Caco-2 (cell line): ENCODE measurements at regions not wholly inside any gene's neighbourhood (a gene's known extent, or its start where the extent isn't known, plus 50 kb on each side); places are given as distances from the start of the nearest gene placed in this dataset.

Source experiments
- BruUV-seq: library from RNA; stranded (reverse); fragments of 400-500 nt; replicated peaks from 2 replicates; lab custom pipeline; 2021; lab: Mats Ljungman, UMichigan
- CTCF ChIA-PET: fragments of 300-600 bp; sonication (Branson Sonifier 250); formaldehyde crosslinking; loops from one replicate; lab custom pipeline; 2022; ENCODE audit warnings: antibody characterized with exemption; lab: Charles Lee
- POLR2A ChIA-PET: fragments of 300-600 bp; sonication (Branson Sonifier 250); formaldehyde crosslinking; loops from one replicate; lab custom pipeline; 2022; ENCODE audit warnings: antibody characterized with exemption; lab: Charles Lee
- DNase-seq, 2 experiments: peaks; one replicate each; pipeline versions ENCODE4 v3.0.0 to v3.0.0-alpha.2; 2020 to 2022
- H3K27me3 ChIP-seq: replicated peaks from 2 replicates; pipeline ENCODE4 v1.6.0; 2011; ENCODE audit warnings: low read length; ENCODE audit not compliant: control insufficient read depth, insufficient read depth
- H3K36me3 ChIP-seq: 2 replicates; pipeline ENCODE4 v1.5.1; 2011; ENCODE audit warnings: low read length; ENCODE audit not compliant: control insufficient read depth, insufficient read depth
- H3K4me1 ChIP-seq: fragments of 250-450 bp; sonication (Bioruptor Pico); 2 replicates; pipeline ENCODE4 v1.5.1; 2020; ENCODE audit warnings: mild to moderate bottlenecking
- H3K4me3 ChIP-seq: 2 replicates; pipeline ENCODE4 v1.5.1; 2011; ENCODE audit warnings: low read depth, mild to moderate bottlenecking, control low read depth, low read length
- H3K9me3 ChIP-seq: fragments of 250-450 bp; sonication (Bioruptor Pico); 2 replicates; pipeline ENCODE4 v1.5.1; 2020; ENCODE audit warnings: mild to moderate bottlenecking, moderate library complexity
- H3K27ac Mint-ChIP-seq: one replicate; pipeline ENCODE4 v1.8.0; 2022; ENCODE audit warnings: mixed read lengths; ENCODE audit not compliant: unreplicated experiment
- H3K27me3 Mint-ChIP-seq: one replicate; pipeline ENCODE4 v1.8.0; 2022; ENCODE audit warnings: mixed read lengths; ENCODE audit not compliant: insufficient read depth, unreplicated experiment
- H3K36me3 Mint-ChIP-seq: one replicate; pipeline ENCODE4 v1.8.0; 2022; ENCODE audit warnings: mild to moderate bottlenecking, mixed read lengths; ENCODE audit not compliant: insufficient read depth, unreplicated experiment
- H3K4me1 Mint-ChIP-seq: one replicate; pipeline ENCODE4 v1.8.0; 2022; ENCODE audit warnings: low read depth, mixed read lengths; ENCODE audit not compliant: unreplicated experiment
- H3K4me3 Mint-ChIP-seq: one replicate; pipeline ENCODE4 v1.8.0; 2022; ENCODE audit warnings: mild to moderate bottlenecking, moderate library complexity, mixed read lengths; ENCODE audit not compliant: unreplicated experiment
- H3K9me3 Mint-ChIP-seq: one replicate; pipeline ENCODE4 v1.8.0; 2022; ENCODE audit warnings: mixed read lengths; ENCODE audit not compliant: unreplicated experiment
- intact Hi-C: fragments of 100-400 bp; cut with micrococcal nuclease; formaldehyde crosslinking; loops from one replicate; pipeline ENCODE4 v1.10.0; 2022; ENCODE audit not compliant: unreplicated experiment
- TF ChIP-seq, protein P1 (sequence below), 2 experiments: fragments of 200-600 bp in 1 of 2; IDR thresholded peaks; 1 replicate in 1 of 2; 2 replicates in 1 of 2; pipeline versions ENCODE4 v1.5.1 to v1.8.0; 2011 to 2022; ENCODE audit warnings: antibody characterized with exemption in 1 of 2, control low read depth in 1 of 2, inconsistent platforms in 1 of 2, low read depth in 1 of 2, low read length in 1 of 2, mild to moderate bottlenecking in 1 of 2, moderate library complexity in 1 of 2; ENCODE audit not compliant: insufficient read depth in 1 of 2, severe bottlenecking in 1 of 2, unreplicated experiment in 1 of 2

DNA sequence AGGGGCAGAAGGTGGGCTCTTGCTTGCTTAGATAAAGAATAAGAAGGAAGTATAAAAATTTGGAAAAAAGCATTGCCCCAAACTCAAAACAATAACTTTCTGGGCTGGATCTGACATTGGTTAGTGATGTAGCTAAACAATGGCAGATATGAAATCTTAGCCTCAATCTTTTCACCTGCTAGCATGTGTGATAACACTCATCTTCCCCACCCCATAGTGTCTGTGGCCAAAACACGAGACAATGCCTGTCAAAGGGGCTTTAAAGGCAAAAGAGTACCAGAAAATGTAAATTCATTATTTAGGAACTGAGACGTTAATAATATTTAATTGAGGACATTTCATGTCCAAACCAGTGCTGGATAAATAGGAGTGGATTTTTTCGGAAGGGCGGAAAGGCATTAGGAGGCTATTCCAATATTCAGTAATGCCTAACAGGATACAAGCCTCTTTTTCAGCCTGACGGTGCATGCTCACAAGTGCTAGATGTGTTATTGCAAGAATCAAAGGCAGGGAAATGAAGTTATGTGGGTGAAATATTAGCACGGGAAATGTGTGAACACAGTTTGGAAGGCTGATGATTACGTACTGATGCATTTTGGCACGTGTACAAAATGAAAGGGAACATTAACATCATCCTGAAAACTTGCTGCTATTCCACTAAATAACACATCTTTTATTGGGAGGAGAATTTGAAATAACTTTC lies 395.7 kb downstream of the GALR1 start:
- H3K4me3 Mint-ChIP-seq: no peak overlapping the region
- TF ChIP-seq, protein P1, sequence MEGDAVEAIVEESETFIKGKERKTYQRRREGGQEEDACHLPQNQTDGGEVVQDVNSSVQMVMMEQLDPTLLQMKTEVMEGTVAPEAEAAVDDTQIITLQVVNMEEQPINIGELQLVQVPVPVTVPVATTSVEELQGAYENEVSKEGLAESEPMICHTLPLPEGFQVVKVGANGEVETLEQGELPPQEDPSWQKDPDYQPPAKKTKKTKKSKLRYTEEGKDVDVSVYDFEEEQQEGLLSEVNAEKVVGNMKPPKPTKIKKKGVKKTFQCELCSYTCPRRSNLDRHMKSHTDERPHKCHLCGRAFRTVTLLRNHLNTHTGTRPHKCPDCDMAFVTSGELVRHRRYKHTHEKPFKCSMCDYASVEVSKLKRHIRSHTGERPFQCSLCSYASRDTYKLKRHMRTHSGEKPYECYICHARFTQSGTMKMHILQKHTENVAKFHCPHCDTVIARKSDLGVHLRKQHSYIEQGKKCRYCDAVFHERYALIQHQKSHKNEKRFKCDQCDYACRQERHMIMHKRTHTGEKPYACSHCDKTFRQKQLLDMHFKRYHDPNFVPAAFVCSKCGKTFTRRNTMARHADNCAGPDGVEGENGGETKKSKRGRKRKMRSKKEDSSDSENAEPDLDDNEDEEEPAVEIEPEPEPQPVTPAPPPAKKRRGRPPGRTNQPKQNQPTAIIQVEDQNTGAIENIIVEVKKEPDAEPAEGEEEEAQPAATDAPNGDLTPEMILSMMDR (IDR thresholded peaks at IDR 0.05; ENCODE audit: insufficient read depth in 1 of 2, low read depth in 1 of 2, low read length in 1 of 2, severe bottlenecking in 1 of 2, unreplicated experiment in 1 of 2): no peak
- no peaks in the 10 kb centered on the region for H3K4me1 ChIP-seq
- H3K4me3 ChIP-seq: no peak overlapping the region
- intact Hi-C loops: no loop called here
- BruUV-seq: no TSS peak
- H3K27ac Mint-ChIP-seq: no peak overlapping the region
- H3K27me3 ChIP-seq: no peaks in the 10 kb centered on the region
- CTCF ChIA-PET: no interaction called here
- H3K27me3 Mint-ChIP-seq: peaks cover 6% of the 10 kb centered on the region
- H3K4me1 Mint-ChIP-seq: no peaks in the 10 kb centered on the region
- no peaks in the 10 kb centered on the region for H3K36me3 Mint-ChIP-seq
- POLR2A ChIA-PET: no interaction called here
- no peaks in the 10 kb centered on the region for H3K36me3 ChIP-seq
- no peaks in the 10 kb centered on the region for H3K9me3 ChIP-seq
- H3K9me3 Mint-ChIP-seq: no peaks in the 10 kb centered on the region
- DNase-seq: no peak

DNA sequence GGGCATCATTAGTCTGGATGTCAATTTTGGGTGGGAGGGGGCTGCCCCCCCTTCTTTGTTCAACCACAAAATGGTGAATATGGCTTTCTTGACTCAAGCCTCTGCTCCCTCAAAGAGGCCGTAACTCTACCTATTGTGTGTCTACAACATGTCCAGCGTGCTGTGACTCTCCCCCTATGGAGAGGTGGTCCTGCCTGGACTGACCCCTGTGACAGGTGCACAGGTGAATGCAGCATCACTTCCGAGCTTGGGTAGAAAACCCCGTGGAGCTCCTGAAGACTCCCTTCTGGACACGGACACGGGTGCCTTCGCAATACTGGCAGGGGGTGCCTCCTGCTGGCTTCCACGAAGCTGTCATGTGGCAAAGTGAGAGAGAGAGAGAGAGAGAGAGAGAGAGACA lies 397.8 kb downstream of the GALR1 start:
- ChIA-PET POLR2A (no interaction called here), CTCF (no interaction called here)
- H3K36me3 Mint-ChIP-seq: no peaks in the 10 kb centered on the region
- H3K36me3 ChIP-seq: no peaks in the 10 kb centered on the region
- TF ChIP-seq, protein P1 (IDR thresholded peaks at IDR 0.05; ENCODE audit: insufficient read depth in 1 of 2, low read depth in 1 of 2, low read length in 1 of 2, severe bottlenecking in 1 of 2, unreplicated experiment in 1 of 2): no peak
- intact Hi-C loops: no loop called here
- H3K27me3 ChIP-seq: no peaks in the 10 kb centered on the region
- H3K9me3 ChIP-seq: no peaks in the 10 kb centered on the region
- BruUV-seq: no TSS peak
- DNase-seq: no peak
- H3K4me1 ChIP-seq: no peaks in the 10 kb centered on the region
- peaks cover 6% of the 10 kb centered on the region for H3K27me3 Mint-ChIP-seq
- no peak overlapping the region for H3K4me3 ChIP-seq
- no peaks in the 10 kb centered on the region for H3K9me3 Mint-ChIP-seq
- no peak overlapping the region for H3K27ac Mint-ChIP-seq
- no peak overlapping the region for H3K4me3 Mint-ChIP-seq
- no peaks in the 10 kb centered on the region for H3K4me1 Mint-ChIP-seq

DNA sequence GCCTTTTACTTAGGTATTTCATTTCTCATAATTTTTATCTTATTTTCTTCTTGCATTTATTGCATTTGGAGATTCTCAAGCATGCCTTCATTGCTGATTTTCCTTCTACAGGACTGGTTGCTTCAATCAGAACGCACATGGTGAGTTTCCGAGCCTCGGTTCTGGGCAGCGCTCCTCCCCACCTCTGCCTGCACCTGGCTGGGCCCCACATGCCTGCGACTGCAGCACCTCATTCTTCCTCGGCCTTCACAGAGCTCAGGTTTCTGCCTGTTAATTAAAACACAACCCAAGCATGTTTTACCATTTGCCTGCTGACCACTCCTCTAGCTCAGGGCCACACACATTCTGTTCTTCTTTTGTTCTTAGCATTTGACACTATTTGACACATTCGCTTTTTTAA lies 398.8 kb downstream of the GALR1 start:
- no TSS peak for BruUV-seq

More for the DNA sequence above, 398.8 kb downstream of the GALR1 start:
- Mint-ChIP-seq H3K27me3 (peaks cover 6% of the 10 kb centered on the region), H3K36me3 (no peaks in the 10 kb centered on the region), H3K9me3 (no peaks in the 10 kb centered on the region), H3K4me3 (no peak overlapping the region), H3K4me1 (no peaks in the 10 kb centered on the region), H3K27ac (no peak overlapping the region)
- Histone ChIP-seq H3K4me1 (no peaks in the 10 kb centered on the region), H3K4me3 (no peak overlapping the region), H3K9me3 (no peaks in the 10 kb centered on the region), H3K27me3 (no peaks in the 10 kb centered on the region), H3K36me3 (no peaks in the 10 kb centered on the region)
- ChIA-PET POLR2A (no interaction called here), CTCF (no interaction called here)
- DNase-seq: no peak
- TF ChIP-seq, protein P1 (IDR thresholded peaks at IDR 0.05; ENCODE audit: insufficient read depth in 1 of 2, low read depth in 1 of 2, low read length in 1 of 2, severe bottlenecking in 1 of 2, unreplicated experiment in 1 of 2): no peak
- intact Hi-C loops: no loop called here
